Loucy (cell line): ENCODE measurements at regions not wholly inside any gene's neighbourhood (a gene's known extent, or its start where the extent isn't known, plus 50 kb on each side); places are given as distances from the start of the nearest gene placed in this dataset.

ENCODE experiments used
- H2AFZ ChIP-seq: fragments of 200-600 bp; sonication (generic); 2 replicates; pipeline ENCODE4 v1.6.0; 2016; ENCODE audit warnings: antibody characterized with exemption, mild to moderate bottlenecking, low read length, moderate library complexity
- H3F3A ChIP-seq: fragments of 200-600 bp; 2 replicates; pipeline ENCODE4 v1.6.0; 2016; ENCODE audit warnings: antibody characterized with exemption, low read depth, mild to moderate bottlenecking
- H3K27me3 ChIP-seq: fragments of 200-600 bp; sonication (generic); 2 replicates; pipeline ENCODE4 v1.6.1; 2014; ENCODE audit warnings: low read length, mild to moderate bottlenecking; ENCODE audit not compliant: insufficient read depth, poor library complexity, severe bottlenecking
- H3K36me3 ChIP-seq: fragments of 200-600 bp; sonication (generic); 2 replicates; pipeline ENCODE4 v1.6.1; 2016; ENCODE audit warnings: low read length; ENCODE audit not compliant: insufficient read depth
- H3K4me1 ChIP-seq: fragments of 200-600 bp; sonication (generic); 2 replicates; pipeline ENCODE4 v1.5.1; 2014; ENCODE audit warnings: low read length, mild to moderate bottlenecking; ENCODE audit not compliant: insufficient read depth, poor library complexity, severe bottlenecking
- H3K4me2 ChIP-seq: fragments of 200-600 bp; sonication (generic); 2 replicates; pipeline ENCODE4 v1.6.0; 2014; ENCODE audit warnings: antibody characterized with exemption, low read length, low read depth, mild to moderate bottlenecking; ENCODE audit not compliant: poor library complexity, severe bottlenecking
- H3K4me3 ChIP-seq: fragments of 200-600 bp; sonication (generic); 2 replicates; pipeline ENCODE4 v1.5.1; 2014; ENCODE audit warnings: low read length, mild to moderate bottlenecking, mixed read lengths; ENCODE audit not compliant: poor library complexity, severe bottlenecking
- H3K79me2 ChIP-seq: fragments of 200-600 bp; sonication (generic); 2 replicates; pipeline ENCODE4 v1.6.1; 2014; ENCODE audit warnings: low read length; ENCODE audit not compliant: insufficient read depth
- H3K9ac ChIP-seq: fragments of 200-600 bp; sonication (generic); 2 replicates; pipeline ENCODE4 v1.6.0; 2014; ENCODE audit warnings: mild to moderate bottlenecking, low read depth, low read length, moderate library complexity; ENCODE audit not compliant: poor library complexity, severe bottlenecking
- H3K9me2 ChIP-seq: fragments of 200-600 bp; sonication (generic); replicated peaks from 2 replicates; pipeline ENCODE4 v1.6.1; 2016; ENCODE audit warnings: low read depth, low read length, mixed read lengths
- H3K9me3 ChIP-seq: fragments of 200-600 bp; sonication (generic); 2 replicates; pipeline ENCODE4 v1.6.1; 2014; ENCODE audit warnings: mild to moderate bottlenecking, antibody characterized with exemption, low read length, low read depth; ENCODE audit not compliant: insufficient read depth
- H4K20me1 ChIP-seq: fragments of 200-600 bp; sonication (generic); 2 replicates; pipeline ENCODE4 v1.6.0; 2014; ENCODE audit warnings: antibody characterized with exemption, low read length, mild to moderate bottlenecking; ENCODE audit not compliant: insufficient read depth, poor library complexity, severe bottlenecking
- EZH2phosphoT487 ChIP-seq: fragments of 200-600 bp; IDR thresholded peaks from 2 replicates; pipeline ENCODE4 v1.6.1; 2018; ENCODE audit warnings: antibody characterized with exemption, mild to moderate bottlenecking, moderate library complexity, borderline replicate concordance
- TF ChIP-seq, protein P1 (sequence below): fragments of 200-600 bp; sonication (generic); conservative IDR thresholded peaks from 2 replicates; pipeline ENCODE4 v1.5.1; 2014; ENCODE audit warnings: mild to moderate bottlenecking, antibody characterized with exemption, low read length

DNA sequence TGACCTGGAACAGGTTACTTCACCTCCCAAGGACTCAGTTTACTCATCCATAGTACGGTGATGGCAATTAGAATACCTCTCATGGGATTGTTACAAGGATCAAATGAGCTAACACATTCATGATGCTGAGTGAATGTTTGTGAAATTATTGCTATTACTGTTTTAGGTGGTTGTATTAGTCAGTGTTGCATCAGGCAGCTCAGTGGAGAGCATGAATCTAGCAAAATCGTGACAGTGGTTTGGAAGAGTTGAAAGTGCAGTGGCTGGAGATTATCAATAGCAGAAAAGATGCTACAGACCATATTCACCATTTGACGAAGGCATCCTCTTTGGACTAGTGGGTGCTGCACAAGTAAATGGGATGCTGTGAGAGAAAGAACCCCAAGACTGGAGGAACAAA is 50.4 kb upstream of the CTNNBL1 start:
- H3K4me1 ChIP-seq: no peaks in the 10 kb centered on the region
- H3K36me3 ChIP-seq: no peaks in the 10 kb centered on the region
- no peak for TF ChIP-seq EZH2phosphoT487
- TF ChIP-seq, protein P1, sequence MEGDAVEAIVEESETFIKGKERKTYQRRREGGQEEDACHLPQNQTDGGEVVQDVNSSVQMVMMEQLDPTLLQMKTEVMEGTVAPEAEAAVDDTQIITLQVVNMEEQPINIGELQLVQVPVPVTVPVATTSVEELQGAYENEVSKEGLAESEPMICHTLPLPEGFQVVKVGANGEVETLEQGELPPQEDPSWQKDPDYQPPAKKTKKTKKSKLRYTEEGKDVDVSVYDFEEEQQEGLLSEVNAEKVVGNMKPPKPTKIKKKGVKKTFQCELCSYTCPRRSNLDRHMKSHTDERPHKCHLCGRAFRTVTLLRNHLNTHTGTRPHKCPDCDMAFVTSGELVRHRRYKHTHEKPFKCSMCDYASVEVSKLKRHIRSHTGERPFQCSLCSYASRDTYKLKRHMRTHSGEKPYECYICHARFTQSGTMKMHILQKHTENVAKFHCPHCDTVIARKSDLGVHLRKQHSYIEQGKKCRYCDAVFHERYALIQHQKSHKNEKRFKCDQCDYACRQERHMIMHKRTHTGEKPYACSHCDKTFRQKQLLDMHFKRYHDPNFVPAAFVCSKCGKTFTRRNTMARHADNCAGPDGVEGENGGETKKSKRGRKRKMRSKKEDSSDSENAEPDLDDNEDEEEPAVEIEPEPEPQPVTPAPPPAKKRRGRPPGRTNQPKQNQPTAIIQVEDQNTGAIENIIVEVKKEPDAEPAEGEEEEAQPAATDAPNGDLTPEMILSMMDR: no peak
- H3K27me3 ChIP-seq: no peaks in the 10 kb centered on the region
- H3K9ac ChIP-seq: no peak overlapping the region
- no peaks in the 10 kb centered on the region for H3K79me2 ChIP-seq
- no peak overlapping the region for H3K4me2 ChIP-seq
- H3F3A ChIP-seq: no peaks in the 10 kb centered on the region
- H2AFZ ChIP-seq: no peak overlapping the region
- H3K9me3 ChIP-seq: no peaks in the 10 kb centered on the region
- H3K9me2 ChIP-seq: no peaks in the 10 kb centered on the region
- no peak overlapping the region for H3K4me3 ChIP-seq
- no peaks in the 10 kb centered on the region for H4K20me1 ChIP-seq

DNA sequence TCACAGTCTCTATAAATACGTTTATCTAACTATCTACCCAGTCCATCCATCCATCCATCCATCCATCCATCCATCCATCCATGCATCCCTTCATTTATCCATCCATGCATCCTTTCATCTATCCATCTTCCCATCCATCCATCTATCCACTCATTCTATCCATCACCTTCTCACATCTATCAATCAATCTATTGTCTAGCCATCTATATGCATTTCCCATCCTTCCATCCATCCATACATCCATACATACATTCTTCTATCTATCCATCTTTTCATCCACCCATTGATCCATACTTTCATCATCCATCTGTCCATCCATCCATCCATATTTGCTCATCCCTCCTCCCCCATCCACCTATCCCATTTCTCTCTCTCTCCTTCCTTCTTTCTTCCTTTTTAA is 51.6 kb upstream of the CTNNBL1 start:
- no peak for TF ChIP-seq EZH2phosphoT487
- TF ChIP-seq, protein P1: no peak
- H3K9me3 ChIP-seq: no peaks in the 10 kb centered on the region
- no peak overlapping the region for H2AFZ ChIP-seq
- no peaks in the 10 kb centered on the region for H3F3A ChIP-seq
- no peaks in the 10 kb centered on the region for H3K79me2 ChIP-seq
- H4K20me1 ChIP-seq: no peaks in the 10 kb centered on the region
- H3K4me2 ChIP-seq: no peak overlapping the region
- no peaks in the 10 kb centered on the region for H3K36me3 ChIP-seq
- no peaks in the 10 kb centered on the region for H3K4me1 ChIP-seq
- no peaks in the 10 kb centered on the region for H3K27me3 ChIP-seq
- H3K4me3 ChIP-seq: no peak overlapping the region
- no peaks in the 10 kb centered on the region for H3K9me2 ChIP-seq
- H3K9ac ChIP-seq: no peak overlapping the region

DNA sequence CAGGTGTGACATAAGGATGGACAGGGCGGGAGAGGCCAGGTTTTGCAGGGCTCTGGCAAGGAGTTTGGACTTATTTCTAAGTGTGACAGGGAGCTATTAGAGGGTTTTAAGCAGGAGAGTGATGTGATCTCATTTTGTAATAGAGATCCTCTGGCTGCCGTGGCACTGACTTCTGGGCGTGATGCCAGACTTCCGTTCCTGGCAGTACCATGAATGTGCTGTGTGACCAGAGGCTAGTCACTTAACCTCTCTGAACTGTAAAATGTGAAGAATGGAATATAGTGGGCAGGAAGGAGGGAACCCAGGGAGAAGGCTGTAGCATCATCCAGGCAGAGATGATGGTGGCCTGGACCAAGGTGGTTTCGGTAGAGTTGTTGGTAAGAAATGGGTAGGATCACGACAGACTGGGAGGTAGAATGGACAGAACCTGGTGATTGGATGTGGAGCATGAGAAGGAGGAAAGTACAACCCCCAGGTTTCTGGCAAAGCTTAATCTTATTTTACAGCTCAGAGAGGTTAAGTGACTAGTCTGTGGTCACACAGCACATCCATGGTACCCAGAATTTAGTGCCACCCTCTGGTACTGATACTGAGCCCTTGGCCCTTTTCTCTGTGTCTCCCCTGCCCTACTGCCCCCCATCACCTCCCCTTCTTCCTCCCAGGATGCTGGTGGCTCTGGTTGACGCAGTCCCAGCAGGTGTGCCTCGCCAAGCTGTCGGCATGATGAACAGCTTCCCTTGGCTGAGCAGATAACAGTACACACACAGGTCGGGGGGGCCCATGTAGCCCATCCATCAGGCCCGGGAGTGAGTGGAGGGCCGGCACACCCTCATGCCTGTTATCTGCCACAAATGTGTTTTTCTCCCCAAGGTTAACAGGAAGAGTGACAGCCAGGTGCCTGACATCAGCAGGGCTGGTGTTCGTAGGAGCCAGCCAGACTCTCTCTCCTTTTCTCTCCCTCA is 52.9 kb upstream of the CTNNBL1 start:
- H3K9me2 ChIP-seq: no peaks in the 10 kb centered on the region
- TF ChIP-seq EZH2phosphoT487: no peak
- TF ChIP-seq, protein P1: no peak

More for the DNA sequence above, 52.9 kb upstream of the CTNNBL1 start:
- H2AFZ ChIP-seq: no peak overlapping the region
- no peaks in the 10 kb centered on the region for H3K79me2 ChIP-seq
- no peaks in the 10 kb centered on the region for H3K27me3 ChIP-seq
- H4K20me1 ChIP-seq: no peaks in the 10 kb centered on the region
- H3K4me1 ChIP-seq: no peaks in the 10 kb centered on the region
- no peak overlapping the region for H3K4me3 ChIP-seq
- no peak overlapping the region for H3K9ac ChIP-seq
- H3K9me3 ChIP-seq: no peaks in the 10 kb centered on the region
- H3F3A ChIP-seq: no peaks in the 10 kb centered on the region
- no peaks in the 10 kb centered on the region for H3K36me3 ChIP-seq
- no peak overlapping the region for H3K4me2 ChIP-seq
